H4 (cell line): ENCODE measurements at regions not wholly inside any gene's neighbourhood (a gene's known extent, or its start where the extent isn't known, plus 50 kb on each side); places are given as distances from the start of the nearest gene placed in this dataset.
A peak's percentile ranks its signal among the peaks of the same experiment; 100 is the strongest.

ENCODE experiments used
- DNase-seq: peaks from one replicate; pipeline ENCODE4 v3.0.0-alpha.2; 2015; ENCODE audit warnings: low spot score

DNA sequence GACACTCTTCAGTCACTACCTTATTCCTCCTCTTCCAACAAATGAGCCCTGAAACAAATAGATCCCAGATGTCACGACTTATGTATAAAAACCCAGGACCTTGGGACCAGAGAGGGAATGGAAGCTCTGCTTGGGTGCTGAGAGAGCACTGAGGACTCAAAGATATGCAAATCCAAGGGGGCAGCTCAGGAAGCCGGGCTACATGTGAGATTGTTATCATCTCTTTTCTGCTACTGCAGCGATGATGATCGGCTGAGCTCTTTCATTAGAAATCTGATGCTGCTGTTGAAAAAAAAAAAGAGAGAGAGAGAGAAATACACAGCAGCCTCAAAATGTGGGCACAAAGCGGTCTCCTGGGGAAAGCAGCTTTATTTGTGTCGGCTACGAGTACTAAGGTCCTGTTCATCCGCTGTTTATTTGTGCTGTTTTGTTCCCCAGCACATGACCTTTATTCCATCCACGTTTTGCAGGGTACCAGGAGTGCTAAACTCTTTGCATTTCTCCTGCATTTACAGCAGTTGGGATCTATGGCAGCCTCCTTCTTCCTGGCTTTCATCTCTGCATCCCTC lies 120.2 kb downstream of the TRIM29 start:
- no peak for DNase-seq

DNA sequence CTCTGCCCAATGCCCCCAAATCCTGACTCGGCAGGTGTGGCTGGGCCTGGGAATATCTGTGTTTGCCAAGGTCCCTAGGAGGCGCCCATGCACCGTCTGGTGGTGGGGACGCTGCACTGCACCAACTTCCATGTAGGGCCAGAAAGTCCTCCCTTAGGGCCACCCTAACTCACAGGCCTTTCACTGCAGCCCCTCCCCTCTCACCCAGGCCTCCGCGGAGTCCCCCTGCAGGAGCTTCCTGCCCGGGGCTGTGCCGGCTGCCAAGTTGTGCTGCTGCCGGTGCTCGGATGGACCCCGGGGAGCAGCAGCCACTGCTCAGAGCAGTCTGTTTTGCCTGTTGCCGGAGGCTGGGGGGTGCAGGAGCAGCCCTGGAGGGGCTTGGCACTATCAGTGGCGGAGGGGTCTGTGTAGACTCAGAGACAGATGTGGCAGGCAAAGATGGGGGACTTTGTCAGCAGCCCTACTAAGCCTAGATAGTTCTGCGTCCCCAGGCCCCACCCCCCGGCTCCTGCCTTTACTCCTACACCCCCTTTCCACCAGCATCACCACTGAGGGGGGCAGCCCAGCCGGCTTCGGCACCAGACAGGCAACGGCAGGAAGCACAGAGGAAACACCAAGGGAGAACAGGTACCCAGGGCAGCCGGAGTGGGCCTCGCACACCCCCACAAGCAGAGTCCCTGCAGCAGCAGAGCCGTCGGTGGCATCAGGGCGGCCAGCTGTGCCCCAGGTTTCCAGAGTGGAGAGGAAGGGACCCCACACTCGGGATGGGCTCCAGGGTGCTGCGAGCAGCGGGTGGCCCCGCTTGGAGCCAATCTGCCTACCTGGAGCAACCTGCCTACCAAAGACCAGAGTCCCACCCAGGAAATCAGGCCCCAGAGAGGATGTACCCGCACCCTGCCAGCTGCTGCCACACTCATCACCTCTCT lies 124.3 kb downstream of the TRIM29 start:
- DNase-seq, result peak; percentile 32

DNA sequence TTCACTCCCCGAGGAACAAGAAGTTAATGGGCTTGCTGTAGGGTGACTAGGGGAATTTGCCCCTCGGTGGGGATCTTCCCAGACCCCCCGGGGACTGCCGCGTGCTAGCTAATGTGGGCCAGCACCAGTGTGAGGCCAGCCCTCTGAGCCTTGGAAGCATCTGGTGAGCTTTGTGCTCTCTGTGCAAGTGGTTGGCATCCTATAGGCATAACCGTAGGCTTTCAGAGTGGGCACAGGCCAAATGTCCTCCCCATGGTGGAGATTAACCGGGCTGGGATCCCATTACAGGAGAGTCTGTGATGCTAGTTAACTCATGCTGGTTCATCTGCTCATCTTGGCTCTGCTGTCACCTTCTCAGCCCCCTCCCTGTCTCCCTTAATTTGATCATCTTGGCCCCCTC lies 125.7 kb downstream of the TRIM29 start:
- no peak for DNase-seq

DNA sequence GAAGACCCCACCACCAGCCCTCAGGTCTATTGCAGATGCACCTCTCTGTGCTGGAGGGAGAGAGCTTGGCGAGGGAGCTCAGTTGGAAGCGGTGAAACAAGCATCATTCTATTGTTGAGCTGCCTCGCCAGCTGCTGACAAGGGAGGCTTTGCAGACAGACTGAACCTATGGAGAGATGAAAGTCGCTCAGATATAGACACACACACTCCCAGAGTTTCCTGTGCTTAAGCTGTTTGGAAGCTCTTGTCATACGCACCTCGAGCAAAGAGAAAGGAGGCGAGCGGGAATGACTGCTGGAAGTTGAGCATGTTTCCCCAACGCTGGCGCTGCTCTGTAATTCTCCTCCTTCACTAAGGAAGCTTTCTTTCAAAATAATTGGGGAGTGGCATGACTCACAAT lies 126.1 kb downstream of the TRIM29 start:
- DNase-seq, result no peak

DNA sequence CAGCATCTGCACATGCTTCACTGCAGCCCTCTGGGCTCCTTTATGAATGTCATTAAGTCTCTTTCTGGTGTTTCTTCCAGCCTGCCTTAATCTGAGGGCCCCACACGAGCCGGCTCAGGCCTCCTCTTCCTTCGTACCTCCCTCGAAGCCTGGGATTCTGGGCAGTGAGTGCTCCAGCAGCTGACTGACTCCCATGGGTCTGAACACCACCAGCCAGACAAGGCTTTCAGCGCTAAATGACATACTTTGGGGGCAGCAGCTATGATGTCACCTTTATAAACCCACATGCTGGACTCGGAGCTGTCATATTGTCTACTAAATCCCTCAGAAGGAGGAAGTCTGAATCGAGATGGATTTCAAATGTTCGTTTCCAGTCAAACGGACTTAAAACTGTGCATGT lies 127.1 kb downstream of the TRIM29 start:
- DNase-seq, result no peak

DNA sequence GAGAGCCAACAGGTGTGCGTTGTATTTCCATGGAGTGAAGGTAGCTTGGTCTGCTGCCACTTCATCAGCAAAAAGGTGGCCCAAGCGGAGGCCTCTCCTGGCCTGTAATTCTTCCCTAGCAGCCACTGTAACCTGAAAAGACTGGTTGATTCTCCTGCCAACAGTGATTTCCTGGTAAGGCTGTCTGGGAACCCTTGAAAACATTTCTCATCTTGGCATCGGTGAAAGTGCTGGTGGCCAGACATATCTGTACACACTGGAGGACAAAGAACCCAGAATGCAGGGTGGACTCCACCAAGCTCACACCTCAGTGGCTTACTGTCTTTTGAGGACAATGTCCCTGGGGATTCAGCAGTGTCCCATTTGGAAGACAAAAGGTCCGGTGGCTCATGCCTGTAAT lies 128.0 kb downstream of the TRIM29 start:
- no peak for DNase-seq

DNA sequence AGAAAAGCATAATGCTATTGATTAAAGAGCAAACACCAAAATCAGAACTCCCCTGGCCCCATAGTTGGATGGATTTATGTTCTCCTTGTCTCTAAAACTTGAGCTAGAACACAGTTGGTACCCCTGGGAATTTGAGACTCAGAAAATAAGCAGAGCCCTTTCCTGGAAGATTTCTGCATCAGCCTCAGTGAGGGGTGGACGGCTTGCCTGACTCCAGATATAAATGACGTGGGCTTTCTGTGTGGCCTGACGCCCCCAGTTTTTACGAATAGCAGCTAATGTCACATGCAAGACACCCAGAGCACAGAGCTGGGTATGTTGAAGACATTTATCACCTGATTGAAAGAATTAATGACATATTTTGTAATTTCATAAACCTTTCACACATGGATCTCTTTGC lies 130.8 kb downstream of the TRIM29 start:
- no peak for DNase-seq

DNA sequence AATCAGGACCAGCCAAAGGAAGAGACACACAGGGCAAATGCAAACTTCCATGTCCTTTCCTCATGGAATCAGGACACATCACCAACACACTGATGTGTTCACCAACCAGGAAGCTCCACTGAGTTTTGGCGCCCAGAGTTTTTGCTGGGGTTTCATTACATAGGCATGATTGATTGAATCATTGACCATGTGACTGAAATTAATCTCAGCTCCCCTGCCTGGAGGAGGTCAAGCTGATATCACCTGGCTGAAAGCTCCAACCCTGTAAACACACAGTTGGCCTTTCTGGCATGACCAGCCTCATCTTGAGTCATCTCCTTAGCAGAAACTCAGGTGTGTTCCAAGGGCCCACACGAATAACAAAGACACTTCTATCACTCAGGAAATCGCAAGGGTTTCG lies 133.2 kb downstream of the TRIM29 start:
- DNase-seq, result no peak

DNA sequence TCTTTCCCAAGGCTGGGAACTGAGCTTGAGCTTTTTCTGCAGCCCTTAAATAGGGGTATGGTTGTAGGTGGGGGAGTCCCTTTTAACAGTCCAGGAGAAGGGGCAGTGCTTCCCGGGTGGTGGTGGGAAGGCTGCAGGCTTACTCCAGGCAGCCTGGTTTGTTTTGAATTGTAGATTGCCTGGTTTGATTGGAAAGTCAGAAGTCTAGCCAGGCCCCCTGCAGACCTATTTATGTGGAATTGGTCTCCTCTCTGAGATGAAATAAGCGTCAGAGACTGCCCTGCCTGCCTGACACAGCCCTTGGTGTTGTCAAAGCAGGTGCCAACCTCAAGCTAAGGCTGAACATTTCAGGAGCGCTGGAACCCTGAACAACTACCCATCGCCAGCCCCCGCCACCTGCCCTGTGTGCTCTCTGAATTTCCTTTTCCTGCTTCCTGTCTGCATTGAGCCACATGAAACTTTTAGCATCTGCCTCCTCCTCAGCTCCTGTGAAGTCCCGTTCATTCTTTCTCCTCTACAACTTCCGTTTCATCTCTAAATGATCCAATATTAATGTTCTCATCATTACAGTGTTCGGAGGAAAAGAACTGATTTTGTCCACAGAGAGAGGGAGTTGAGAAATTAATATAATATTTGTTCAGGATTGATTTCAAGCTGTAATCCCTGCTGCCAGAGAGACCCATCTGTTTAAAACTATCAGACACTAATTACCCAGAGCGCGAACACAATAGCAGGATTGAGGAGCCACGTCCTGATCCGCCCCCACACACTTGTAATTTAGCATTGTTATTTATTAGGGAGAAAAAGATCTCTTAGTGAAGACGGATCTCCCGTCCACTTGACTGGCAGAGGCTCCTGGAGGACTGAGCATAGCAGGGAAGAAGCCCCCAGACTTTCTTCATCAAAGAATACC lies 136.5 kb downstream of the TRIM29 start:
- no peak for DNase-seq

DNA sequence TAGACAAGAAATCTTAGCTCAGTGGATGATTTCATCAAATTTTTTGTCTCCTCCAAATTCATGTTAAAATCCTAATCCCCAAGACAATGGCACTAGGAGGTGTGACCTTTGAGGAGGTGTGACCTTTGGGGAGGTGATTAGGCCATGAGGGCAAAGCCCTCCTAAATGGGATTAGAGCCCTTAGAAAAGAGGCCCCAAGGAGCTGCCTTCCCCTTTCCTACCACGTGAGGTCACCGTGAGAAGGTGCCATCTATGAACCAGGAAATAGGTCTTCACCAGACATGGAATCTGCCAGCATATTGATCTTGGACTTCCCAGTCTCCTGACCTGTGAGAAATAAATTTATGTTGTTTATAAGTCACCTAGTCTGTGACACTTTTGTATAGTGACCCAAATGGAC lies 138.7 kb downstream of the TRIM29 start:
- no peak for DNase-seq

DNA sequence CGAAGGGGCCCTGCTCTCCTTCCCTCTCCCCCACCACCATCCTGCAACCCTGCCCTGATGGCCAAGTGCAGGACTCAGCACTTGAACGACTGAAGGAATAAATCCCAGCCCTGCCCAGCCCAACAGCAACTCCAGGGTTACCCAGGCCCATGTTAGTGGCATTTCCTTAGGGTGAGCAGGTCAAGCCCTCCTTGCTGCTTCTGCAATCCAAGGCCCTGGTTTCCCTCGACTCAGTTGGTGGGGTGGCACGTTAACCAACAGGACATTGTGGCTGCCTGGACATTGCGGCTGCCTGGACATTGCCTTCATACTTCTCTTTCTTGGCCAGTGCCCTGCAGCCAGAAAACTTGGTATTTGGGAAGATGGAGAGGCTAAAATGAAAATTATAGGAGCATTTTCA lies 141.4 kb downstream of the TRIM29 start:
- no peak for DNase-seq

DNA sequence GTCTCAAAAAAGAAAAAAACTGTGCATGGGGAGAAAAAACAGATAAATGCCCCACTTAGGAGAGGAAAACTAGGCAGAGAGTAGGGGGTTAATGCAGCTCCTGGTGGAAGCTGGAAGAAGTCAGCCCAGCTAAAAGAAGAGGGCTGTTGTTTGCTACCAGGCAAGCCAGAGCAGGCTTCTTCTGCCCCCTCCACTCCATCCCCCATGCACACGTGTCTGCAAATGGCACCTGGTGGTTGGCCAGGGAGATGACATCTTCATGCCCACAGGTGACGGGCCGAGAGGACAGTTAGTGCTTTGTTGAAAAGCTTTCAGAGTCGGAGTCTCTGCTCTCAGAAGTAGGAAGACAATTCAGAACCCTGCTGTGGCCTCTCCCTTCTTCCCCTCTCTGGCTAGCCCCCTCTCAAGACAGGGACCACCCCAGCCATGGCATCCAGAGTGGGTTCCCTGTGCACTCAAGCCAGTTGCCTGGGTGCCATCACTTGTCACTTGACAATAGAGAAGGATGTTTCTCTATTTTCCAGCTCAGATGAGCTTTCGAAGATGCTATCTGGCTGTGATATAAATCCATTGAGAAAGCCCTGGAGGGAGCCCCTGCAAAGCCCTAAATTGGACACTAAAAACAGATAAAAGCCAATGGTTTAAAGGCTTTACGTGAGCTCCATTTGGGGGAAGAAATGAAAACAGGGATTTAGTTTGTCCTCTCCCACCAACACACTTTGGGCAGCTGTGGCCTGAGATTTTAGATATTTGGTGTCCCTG lies 142.0 kb downstream of the TRIM29 start:
- no peak for DNase-seq

DNA sequence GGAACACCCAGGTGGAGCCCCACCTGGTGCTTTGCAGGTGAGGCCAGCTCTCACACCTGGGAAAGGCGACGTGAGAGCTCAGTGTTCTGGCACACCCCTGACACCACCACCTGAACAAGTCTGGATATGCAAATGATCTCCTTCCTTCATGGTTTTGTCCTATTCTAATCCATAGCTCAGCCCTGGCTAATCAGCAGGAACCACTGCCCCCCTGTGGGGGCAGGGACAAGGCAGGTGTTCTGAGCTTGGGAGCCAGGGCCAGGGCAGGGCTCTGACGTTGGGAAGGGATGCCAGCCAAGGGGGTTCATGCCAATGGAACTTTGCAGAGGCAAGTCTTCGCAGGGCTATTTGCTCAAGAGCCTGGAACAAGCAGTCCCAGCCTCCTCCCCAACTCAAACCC lies 144.2 kb downstream of the TRIM29 start:
- no peak for DNase-seq

DNA sequence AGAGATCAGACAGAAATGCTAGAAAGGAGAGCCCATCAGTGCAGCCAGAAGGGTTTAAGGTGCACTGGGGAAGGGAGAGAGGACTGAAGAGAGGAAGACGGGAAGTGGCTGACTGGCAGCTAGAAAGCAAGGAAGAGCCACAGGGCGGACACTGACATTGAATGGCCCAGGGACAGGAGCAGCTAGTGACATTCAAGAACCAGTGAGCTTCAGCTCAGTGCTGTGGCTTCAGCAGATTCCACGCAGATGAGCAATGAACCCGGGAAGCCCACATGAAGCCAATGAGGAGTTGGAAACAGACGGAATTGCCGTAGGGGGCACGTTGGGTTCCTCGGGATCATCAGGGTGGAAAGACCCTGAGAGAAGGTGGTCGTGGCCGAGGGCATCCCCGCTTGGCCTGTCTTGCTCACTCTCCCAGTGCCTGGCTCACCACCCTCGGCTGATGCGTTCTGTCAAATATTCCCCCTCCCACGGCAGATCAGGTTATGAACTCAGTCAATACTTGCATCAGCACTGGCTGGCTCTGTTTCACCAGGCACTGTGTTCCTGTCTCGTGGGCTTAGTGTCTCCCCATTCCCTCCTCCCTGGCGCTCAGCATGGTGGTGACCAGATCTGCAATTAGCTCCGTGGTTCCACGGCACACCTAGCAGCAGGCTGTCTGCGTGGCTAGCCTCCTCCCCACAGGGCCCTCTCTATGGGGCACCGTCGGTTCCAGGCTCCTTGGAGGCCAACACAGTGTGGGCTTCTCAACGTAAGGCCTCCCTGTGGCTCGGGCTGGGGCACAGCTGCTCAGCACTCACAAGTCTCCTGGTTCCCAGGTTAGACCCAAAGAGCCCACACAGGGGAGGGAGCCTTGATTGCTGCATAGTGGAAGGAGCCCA lies 145.5 kb downstream of the TRIM29 start:
- no peak for DNase-seq

DNA sequence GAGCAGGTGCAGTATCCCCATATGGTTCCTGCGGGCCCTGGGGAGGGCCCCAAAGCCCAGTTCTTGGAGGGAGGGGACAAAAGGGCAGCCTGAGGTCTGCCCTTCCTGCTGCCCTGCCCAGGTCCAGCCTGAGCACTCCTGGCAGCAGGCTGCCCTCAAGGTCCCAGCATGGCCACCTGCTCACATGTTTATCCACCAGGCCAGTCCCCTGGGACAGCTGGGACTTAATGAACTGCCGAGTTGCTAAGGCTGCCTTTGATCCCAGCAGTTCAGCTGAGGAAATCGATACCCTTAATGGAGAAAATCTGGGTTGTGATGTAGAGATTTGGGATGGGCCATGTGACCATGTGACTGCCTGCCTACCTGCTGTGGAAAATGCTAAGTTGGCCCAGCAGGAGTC lies 146.2 kb downstream of the TRIM29 start:
- no peak for DNase-seq

DNA sequence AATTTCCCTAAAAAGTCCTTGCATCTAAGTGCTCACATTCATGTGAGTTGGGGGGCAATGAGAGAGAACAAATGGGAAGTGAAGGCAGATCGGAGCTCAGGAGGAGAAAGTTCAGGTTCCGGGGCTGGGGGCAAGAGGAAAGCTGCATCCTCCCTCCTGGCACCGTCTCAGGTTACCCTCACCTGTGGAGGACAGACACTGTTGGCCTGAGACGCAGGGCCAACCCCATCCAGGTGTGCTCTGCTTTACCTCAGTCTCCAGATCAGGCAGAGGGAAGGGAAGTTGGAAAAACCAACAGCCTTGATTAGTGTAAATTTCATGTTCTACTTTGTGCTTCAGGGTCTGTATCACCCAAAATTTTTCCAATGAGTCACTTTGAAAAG lies 146.9 kb downstream of the TRIM29 start:
- no peak for DNase-seq

DNA sequence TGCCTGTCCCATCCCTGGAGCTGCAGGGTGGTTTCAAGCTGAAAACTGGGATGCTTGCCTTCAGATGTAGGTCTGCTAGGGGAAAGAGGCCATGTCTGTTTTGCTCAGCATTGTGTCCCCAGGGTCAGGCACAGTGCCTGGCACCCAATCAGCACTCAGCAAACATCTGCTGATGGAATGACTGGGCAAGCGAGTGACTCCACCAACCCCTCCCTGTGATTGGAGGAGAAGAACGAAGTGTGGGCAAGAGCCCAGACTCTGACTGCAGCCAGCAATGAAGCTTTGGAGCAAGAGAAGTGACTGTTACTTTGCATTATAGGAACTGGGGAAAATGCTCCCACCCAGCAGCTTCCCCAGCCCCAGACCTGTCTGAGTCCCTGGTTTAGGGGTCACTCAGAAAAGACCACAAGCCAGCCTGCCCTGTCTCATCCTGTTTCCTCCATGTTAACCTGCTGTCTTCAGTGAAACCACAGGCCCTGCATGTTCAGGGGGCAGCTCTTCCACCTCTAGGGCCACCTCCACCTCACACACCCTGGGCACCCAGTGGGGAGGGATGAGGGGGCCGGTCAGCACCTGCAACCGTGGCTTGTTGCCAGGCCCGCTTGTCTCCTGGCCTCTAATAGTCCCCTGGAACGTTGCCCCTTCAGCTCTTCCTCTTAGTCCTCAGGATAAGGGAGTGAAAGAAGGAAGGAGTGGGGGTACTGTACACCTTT lies 147.4 kb downstream of the TRIM29 start:
- DNase-seq, result no peak

DNA sequence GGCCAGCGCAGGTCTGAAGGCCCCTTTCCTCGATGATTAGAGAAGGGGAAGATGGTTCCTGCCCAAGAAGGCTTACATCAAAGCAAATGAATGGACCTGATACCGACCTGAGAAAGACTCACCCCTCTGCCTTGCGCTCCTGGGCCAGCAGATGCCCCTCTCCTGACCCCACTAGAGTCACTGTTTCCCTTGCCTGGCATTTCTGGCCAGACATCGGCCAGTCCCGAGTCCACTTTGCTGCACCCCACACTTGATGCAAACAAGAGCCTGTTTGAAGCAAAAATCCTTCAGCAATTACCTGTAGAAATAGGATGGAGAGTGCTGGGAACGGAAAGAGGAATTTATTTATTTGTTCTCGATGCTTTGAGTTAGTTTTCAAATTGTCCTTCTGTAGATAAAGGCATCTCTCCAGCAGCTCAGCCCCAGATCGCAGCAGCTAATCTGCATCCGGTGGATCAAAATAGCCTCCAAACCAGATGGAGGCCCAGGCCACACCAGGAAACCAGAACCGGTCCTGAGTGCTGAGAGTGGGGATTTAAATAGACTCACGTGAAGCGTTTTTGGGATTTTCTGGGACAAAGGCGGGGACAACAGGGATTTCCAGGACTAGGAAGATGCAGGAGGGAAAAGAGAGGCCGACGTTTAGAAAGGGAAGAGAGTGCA lies 148.6 kb downstream of the TRIM29 start:
- DNase-seq, result no peak

DNA sequence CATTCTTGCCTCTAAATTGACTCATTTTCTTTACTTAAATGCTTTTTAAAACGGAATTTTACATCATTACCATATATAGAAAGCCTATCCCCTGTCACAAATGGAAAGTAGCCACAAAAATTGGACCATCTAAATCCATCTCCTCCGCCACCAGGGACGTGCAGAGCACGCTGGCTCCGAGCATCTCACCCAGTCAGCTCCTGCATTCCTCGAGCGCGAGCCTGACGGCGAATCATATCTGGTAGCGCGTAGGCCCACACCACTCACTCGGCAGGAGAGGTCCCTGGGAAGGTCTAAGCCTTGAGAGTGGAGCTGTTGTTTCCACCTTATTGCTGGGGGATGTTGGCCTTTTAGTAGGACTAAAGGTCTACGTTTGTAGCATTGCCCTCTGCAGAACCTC lies 152.4 kb downstream of the TRIM29 start:
- no peak for DNase-seq

DNA sequence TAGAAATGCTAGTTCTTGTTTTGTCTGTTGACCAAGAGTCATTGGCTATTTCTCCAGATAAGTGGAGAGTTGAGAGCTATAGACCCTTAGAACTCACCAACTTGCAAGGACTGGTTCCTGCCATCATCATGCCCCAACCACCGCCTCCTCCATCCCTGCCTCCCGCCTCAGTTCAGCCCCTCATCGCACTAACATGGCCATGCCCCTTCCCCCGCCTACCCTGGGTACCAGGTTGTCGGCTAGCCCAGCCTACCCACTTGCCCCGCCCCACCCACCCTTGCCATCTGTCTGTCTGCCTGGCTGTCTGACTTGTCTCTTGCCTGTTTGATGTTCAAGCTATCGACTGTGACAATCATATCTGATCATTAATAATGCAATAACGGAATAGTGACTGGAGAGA lies 154.1 kb downstream of the TRIM29 start:
- DNase-seq, result no peak
